ENCODE measurements at regions not wholly inside any gene's neighbourhood (a gene's known extent, or its start where the extent isn't known, plus 50 kb on each side); places are given as distances from the start of the nearest gene placed in this dataset.

GRCh38 chr3:118838871-118839270, 195.8 kb downstream of the IGSF11 start:
- TF ChIP-seq, protein P1, sequence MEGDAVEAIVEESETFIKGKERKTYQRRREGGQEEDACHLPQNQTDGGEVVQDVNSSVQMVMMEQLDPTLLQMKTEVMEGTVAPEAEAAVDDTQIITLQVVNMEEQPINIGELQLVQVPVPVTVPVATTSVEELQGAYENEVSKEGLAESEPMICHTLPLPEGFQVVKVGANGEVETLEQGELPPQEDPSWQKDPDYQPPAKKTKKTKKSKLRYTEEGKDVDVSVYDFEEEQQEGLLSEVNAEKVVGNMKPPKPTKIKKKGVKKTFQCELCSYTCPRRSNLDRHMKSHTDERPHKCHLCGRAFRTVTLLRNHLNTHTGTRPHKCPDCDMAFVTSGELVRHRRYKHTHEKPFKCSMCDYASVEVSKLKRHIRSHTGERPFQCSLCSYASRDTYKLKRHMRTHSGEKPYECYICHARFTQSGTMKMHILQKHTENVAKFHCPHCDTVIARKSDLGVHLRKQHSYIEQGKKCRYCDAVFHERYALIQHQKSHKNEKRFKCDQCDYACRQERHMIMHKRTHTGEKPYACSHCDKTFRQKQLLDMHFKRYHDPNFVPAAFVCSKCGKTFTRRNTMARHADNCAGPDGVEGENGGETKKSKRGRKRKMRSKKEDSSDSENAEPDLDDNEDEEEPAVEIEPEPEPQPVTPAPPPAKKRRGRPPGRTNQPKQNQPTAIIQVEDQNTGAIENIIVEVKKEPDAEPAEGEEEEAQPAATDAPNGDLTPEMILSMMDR (IDR thresholded peaks at IDR 0.05 in 4 of 5, conservative IDR thresholded peaks at IDR 0.05 in 1 of 5), result no peak
- TF ChIP-seq POLR2A (IDR thresholded peaks at IDR 0.05), result no peak

All from gastrocnemius medialis (tissue), 4 donors.